ENCODE measurements at regions not wholly inside any gene's neighbourhood (a gene's known extent, or its start where the extent isn't known, plus 50 kb on each side); places are given as distances from the start of the nearest gene placed in this dataset.

GRCh38 chr1:34656731-34657130, 98.1 kb upstream of the GJB5 start:
- Histone ChIP-seq H3K27ac (ENCODE audit: low read depth, low read length) (no peak overlapping the region), H3K79me2 (ENCODE audit: insufficient read depth, low read length) (no peaks in the 10 kb centered on the region), H3K4me2 (ENCODE audit: low read depth, low read length, poor library complexity, severe bottlenecking) (no peak overlapping the region), H2AFZ (ENCODE audit: low read depth, low read length, severe bottlenecking) (no peak overlapping the region), H3K9me2 (replicated peaks; ENCODE audit: insufficient read depth, low read length) (no peaks in the 10 kb centered on the region), H3F3A (ENCODE audit: insufficient read depth) (no peaks in the 10 kb centered on the region), H3K4me3 (ENCODE audit: insufficient read depth, low read length, poor library complexity, severe bottlenecking) (no peak overlapping the region), H3K36me3 (ENCODE audit: low read length) (no peaks in the 10 kb centered on the region), H3K27me3 (ENCODE audit: low read length) (no peaks in the 10 kb centered on the region), H4K20me1 (ENCODE audit: low read depth, low read length) (no peaks in the 10 kb centered on the region), H3K9me3 (ENCODE audit: insufficient read depth, low read length) (no peaks in the 10 kb centered on the region), H3K9ac (ENCODE audit: low read length) (no peak overlapping the region)
- TF ChIP-seq EZH2phosphoT487 (conservative IDR thresholded peaks at IDR 0.05; ENCODE audit: low read length) = no peak
- TF ChIP-seq, protein P1, sequence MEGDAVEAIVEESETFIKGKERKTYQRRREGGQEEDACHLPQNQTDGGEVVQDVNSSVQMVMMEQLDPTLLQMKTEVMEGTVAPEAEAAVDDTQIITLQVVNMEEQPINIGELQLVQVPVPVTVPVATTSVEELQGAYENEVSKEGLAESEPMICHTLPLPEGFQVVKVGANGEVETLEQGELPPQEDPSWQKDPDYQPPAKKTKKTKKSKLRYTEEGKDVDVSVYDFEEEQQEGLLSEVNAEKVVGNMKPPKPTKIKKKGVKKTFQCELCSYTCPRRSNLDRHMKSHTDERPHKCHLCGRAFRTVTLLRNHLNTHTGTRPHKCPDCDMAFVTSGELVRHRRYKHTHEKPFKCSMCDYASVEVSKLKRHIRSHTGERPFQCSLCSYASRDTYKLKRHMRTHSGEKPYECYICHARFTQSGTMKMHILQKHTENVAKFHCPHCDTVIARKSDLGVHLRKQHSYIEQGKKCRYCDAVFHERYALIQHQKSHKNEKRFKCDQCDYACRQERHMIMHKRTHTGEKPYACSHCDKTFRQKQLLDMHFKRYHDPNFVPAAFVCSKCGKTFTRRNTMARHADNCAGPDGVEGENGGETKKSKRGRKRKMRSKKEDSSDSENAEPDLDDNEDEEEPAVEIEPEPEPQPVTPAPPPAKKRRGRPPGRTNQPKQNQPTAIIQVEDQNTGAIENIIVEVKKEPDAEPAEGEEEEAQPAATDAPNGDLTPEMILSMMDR (IDR thresholded peaks at IDR 0.05; ENCODE audit: insufficient read depth, low read length, poor library complexity, severe bottlenecking) = no peak

DNA sequence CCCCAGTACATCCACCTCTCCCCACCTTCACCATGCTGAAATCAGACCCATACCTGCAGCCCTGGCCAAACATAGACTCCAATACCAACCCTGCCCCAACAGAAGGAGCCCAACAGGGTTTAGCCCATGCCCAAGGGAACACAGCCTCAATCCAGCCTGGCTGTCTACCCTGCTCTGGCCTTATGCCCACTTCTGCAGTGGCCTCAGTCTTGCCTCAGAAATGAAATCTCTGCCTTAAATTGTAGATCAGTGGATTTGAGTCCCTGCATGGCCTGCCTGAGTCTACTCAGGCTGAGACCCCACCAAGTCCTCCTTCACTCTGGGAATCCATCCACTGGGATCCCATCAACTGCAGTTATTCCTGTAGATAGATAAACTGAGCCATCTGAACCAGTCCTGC, 97.6 kb upstream of the GJB5 start:
- Histone ChIP-seq H3K9me2 (replicated peaks; ENCODE audit: insufficient read depth, low read length) (no peaks in the 10 kb centered on the region), H3K9me3 (ENCODE audit: insufficient read depth, low read length) (no peaks in the 10 kb centered on the region), H3K4me2 (ENCODE audit: low read depth, low read length, poor library complexity, severe bottlenecking) (no peak overlapping the region), H3K27ac (ENCODE audit: low read depth, low read length) (no peak overlapping the region), H3K4me3 (ENCODE audit: insufficient read depth, low read length, poor library complexity, severe bottlenecking) (no peak overlapping the region), H3K36me3 (ENCODE audit: low read length) (no peaks in the 10 kb centered on the region), H3K27me3 (ENCODE audit: low read length) (no peaks in the 10 kb centered on the region), H3K9ac (ENCODE audit: low read length) (no peak overlapping the region), H2AFZ (ENCODE audit: low read depth, low read length, severe bottlenecking) (no peak overlapping the region), H3K79me2 (ENCODE audit: insufficient read depth, low read length) (no peaks in the 10 kb centered on the region), H4K20me1 (ENCODE audit: low read depth, low read length) (no peaks in the 10 kb centered on the region), H3F3A (ENCODE audit: insufficient read depth) (no peaks in the 10 kb centered on the region)
- no peak for TF ChIP-seq EZH2phosphoT487 (conservative IDR thresholded peaks at IDR 0.05; ENCODE audit: low read length)
- TF ChIP-seq, protein P1 (IDR thresholded peaks at IDR 0.05; ENCODE audit: insufficient read depth, low read length, poor library complexity, severe bottlenecking) = no peak

- Histone ChIP-seq H3K27me3 (ENCODE audit: low read length) (no peaks in the 10 kb centered on the region), H3K9me3 (ENCODE audit: insufficient read depth, low read length) (no peaks in the 10 kb centered on the region), H3K27ac (ENCODE audit: low read depth, low read length) (no peak overlapping the region), H3K9ac (ENCODE audit: low read length) (no peak overlapping the region), H2AFZ (ENCODE audit: low read depth, low read length, severe bottlenecking) (no peak overlapping the region), H3K9me2 (replicated peaks; ENCODE audit: insufficient read depth, low read length) (no peaks in the 10 kb centered on the region), H3K4me3 (ENCODE audit: insufficient read depth, low read length, poor library complexity, severe bottlenecking) (no peak overlapping the region), H3K36me3 (ENCODE audit: low read length) (no peaks in the 10 kb centered on the region), H3K79me2 (ENCODE audit: insufficient read depth, low read length) (no peaks in the 10 kb centered on the region), H3K4me2 (ENCODE audit: low read depth, low read length, poor library complexity, severe bottlenecking) (no peak overlapping the region), H3F3A (ENCODE audit: insufficient read depth) (no peaks in the 10 kb centered on the region), H4K20me1 (ENCODE audit: low read depth, low read length) (no peaks in the 10 kb centered on the region)
- TF ChIP-seq, protein P1 (IDR thresholded peaks at IDR 0.05; ENCODE audit: insufficient read depth, low read length, poor library complexity, severe bottlenecking) = no peak
- TF ChIP-seq EZH2phosphoT487 (conservative IDR thresholded peaks at IDR 0.05; ENCODE audit: low read length) = no peak
Measured at GRCh38 chr1:34657849-34658248, 97.0 kb upstream of the GJB5 start.

All from SU-DHL-6 (cell line).